ENCODE measurements at regions not wholly inside any gene's neighbourhood (a gene's known extent, or its start where the extent isn't known, plus 50 kb on each side); places are given as distances from the start of the nearest gene placed in this dataset.

GRCh38 chr5:39713250-39713916, 288.6 kb upstream of the DAB2 start:
- no peak for TF ChIP-seq POLR2A (IDR thresholded peaks at IDR 0.05)
- TF ChIP-seq CTCF (IDR thresholded peaks at IDR 0.05) = no peak
- TF ChIP-seq POLR2AphosphoS5 (IDR thresholded peaks at IDR 0.05) = no peak
